GM19455 (cell line): ENCODE measurements at regions not wholly inside any gene's neighbourhood (a gene's known extent, or its start where the extent isn't known, plus 50 kb on each side); places are given as distances from the start of the nearest gene placed in this dataset.

Experiments used
- ATAC-seq: cut with Tn5 transposase; IDR thresholded peaks from one replicate; pipeline ENCODE4 v1.9.1; 2021; ENCODE audit not compliant: unreplicated experiment

DNA sequence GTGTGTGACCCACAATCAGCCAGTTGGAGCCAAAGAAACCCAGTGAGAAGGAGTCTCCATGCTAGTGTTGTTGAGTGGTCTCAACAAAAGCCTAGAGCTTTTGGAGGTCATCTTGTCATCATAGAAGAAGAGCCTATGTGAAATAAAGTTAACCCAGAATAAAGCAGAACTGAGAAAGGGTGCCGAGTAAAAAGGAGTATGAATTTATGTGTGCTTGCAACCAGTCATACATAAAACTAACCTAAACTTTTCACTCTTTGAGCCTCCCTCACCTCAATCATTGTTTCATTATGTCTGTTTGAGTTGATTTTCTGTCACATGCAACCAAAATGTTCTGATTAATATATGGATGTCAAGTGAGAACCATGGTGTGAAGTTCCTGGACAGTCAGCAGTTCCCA, 599.3 kb upstream of the ZEB2 start:
- no peak for ATAC-seq

DNA sequence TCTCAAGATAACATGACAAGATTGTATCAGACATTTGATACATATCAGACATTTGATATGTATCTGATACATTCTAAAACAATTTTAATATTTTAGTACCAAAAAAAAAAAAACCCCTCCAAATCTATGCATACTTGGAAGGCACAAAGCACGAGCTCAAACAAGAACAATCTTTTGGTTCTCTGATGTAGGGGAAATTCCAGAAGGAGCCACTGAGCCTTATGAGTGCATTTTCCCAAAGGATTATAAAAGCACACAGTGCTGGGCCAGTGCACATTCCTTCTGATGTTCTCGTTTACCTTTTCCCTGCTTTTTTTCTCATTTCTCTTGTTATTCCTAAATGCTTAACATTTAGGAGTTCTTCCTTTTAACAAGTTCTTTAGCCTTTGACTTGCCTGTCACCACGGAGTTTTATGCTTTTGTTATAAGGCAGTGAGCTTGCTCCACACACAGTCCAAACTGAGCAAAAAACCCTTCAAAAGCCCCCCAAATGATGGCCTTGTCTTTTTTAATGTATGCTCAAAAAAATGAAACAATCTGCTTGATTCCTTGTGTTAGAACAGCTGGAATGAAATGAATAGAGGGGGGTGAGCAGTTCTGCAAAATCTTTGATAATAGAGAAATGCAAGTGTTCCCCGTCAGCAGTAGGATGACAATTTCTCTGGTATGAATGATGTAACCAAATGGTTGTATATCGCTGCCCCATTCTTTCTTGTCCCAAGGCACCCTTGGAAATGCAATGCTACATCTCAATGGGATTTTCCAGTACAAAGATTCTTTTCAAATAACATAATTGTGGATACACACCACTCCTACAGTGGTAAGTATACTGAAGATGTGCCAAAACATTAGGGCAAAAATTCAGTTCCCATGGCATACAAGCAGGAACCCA, 597.2 kb upstream of the ZEB2 start:
- ATAC-seq: no peak

DNA sequence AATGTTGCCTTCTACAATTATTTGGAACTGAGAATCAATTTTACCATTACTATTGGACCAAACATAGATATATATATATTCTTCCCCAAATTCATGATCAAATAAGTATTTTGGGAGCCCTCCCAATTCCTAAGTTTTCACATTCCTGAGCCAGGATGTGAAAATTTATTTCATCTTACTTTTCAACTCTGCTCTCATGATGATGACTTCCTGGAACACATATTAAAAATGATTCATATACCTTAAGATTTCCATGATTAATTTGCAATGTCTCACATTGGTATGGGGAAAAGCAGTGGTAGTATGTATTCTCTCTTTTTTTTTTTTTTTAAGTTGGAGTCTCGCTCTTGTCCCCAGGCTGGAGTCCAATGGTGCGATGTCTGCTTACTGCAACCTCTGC, 596.1 kb upstream of the ZEB2 start:
- ATAC-seq: no peak

DNA sequence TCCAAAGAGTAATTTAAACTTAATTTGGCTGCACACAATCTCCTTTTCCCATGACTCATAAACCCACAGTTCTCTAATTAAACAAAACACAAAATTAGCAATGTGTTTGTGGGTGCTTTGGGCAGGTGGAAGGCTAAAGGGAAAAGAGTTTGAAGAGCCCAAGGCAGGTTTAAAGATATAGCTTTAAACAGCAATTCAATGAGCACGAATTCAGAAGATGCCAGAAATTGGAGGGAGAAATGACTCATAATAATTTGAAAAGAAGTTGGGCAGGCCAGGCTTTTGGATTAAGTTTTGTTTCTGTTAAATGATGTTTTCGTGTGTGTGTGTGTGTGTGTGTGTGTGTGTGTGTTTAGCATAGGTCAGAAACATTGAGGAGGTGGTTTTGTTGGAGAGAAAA, 594.8 kb upstream of the ZEB2 start:
- no peak for ATAC-seq

DNA sequence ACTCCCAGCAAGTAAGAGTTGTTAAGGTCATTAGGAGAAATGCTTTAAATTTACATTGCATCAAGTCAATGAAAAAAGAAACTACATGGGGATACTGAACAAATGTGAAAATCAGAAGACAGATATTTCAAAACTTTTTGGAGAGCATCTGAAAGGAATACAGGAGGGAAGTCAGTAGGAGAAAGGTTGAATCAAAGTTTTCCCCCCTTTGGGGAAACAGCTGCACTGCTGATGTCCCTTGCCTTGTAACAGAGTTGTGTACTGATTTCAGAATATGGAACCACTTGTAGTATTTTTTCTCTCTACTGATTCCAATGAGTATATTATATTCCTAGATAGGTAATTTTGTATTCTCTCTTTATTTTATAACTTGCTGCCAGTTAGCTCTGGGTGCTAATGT, 592.5 kb upstream of the ZEB2 start:
- no peak for ATAC-seq

DNA sequence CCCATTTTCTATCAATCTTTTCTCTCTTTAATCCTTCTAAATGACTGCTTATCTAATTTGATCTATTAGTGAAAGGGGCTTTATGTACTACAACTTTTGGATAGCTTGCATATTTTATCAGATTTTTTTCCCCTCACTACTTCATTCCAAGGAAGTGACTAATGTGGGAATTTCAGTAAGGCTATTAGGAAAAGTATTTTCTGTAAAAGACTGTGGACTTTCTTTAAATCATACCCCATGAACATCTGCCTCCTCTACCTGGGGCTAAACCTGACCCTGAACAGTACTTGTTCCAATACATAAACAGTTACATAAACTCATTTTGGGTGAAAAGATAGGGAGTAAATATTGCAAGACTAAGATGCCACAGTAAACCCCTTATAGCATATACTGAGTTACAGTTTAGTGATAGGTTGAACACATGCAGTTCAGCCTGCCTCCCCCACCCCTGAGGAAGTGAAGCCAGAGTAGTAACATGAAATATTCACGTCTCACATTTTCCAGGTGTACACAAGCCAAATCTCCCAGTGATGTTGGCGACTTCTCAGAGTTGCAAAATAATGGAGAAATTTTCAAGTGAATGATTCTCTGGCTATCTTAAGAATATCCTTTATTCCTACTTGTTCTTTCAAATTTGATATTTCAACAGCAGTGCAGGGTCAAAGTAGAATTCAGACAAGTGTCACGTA, 590.9 kb upstream of the ZEB2 start:
- ATAC-seq: no peak

DNA sequence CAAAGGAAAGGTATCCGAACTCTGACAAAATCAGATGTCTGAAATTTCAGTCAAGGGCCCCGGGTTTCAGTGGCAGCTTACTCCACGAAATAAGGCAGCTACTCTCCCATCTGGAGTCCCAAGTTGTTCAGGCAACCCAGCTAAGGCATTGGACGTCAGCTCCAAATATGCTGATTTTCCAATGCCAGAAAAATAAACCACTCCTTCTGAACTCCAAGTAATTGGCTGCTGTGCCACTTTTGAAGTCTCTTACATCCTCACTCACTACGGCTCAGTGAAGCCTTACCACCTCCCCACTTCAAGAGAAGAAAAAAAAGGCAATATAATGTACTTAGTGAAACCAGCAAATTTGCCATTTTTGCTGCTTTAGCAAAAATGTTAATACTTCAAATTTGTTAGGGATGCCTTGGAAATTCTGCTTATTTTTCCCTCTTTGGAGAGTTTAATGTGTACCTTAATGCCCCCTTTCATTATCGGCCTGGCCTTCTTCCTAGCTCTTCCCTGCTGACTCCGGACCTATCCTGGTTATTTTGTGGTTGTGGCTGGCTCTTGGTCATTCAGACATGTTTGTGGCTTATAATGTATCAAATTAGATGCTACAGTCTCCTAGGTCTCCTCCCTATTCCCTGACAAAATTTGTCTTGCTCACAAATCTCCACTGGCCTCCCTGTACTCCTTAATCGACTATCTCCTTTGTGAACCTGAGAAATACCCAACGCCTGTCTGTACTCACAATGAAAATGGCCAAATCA, 589.2 kb upstream of the ZEB2 start:
- ATAC-seq: no peak

GRCh38 chr2:145108361-145108778, 588.5 kb upstream of the ZEB2 start:
- no peak for ATAC-seq

- no peak for ATAC-seq
Measured at GRCh38 chr2:145106293-145106692, 586.4 kb upstream of the ZEB2 start.

DNA sequence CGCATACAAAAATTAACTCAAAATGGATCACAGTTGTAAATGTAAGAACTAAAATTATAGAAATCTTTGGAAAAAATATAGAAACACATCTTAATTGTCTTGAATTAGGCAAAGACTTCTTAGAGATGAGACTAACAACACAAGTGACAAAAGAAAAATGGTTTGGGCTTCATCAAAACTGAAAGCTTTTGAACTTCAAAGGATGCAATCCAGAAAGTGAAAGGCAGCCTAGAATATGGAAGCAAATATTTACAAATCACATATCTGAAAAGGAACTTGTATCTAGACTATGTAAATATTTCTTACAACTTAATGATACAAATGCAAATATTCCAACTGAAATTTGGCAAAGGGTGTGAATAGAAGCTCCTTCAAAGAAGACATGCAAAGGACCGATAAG, 582.8 kb upstream of the ZEB2 start:
- ATAC-seq: no peak

- no peak for ATAC-seq
Measured at GRCh38 chr2:145100301-145100700, 580.4 kb upstream of the ZEB2 start.

- ATAC-seq: no peak
Measured at GRCh38 chr2:145096582-145096981, 576.7 kb upstream of the ZEB2 start.

DNA sequence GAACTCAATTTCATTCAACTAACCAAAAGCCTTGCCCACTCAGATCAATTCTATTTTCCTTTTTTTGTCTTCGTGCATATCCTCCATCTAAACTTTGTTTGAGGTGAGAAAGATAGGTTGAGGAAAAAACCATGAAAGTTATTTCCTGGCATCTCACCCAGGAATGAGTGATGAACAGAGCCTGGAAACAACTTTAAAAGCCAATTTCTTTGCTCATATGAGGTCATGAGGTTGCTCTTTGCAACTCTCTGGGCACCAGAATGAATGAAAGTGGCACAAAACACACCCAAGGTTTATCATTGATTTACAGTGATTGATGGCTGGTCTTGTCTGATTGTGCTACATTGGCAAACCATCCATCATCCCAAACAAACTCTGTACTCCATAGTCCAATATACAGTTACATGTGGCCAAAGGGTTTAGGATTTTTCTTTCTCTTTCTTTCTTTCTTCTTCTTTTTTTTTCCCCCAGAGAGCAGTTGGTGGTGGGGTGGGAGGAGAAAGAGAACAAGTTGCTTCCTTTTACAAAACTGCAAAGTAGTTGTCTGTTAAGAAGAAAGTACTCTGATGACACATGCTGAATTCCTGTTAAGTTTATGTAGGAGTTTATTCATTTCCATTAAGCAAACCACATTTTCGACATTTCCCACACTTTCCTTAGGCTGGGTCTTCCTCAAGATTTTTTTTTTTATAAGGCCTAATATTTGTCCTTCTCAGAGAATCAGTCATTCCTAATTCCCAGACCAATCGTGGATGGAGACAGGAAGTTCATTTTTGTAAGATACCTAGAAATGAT, 575.9 kb upstream of the ZEB2 start:
- no peak for ATAC-seq

- no peak for ATAC-seq
Measured at GRCh38 chr2:145094370-145094769, 574.5 kb upstream of the ZEB2 start.

DNA sequence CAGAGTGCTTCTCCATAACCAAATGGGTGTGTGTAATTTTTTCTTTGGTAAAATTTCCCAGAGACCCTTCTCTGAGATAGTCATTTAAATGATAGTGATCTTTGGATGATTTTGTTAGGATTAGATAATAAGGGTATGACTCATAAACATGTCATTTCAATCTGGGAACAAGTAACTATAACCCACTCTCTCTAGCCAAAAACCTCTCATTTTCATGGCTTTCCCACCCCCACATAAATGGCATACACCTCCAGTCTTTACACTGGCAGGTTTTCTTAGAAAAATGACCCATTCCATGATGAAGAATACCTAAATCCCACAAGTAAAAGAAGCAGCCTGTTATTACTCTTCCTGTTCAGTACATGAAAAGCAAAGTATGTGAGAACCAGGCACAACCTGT, 572.0 kb upstream of the ZEB2 start:
- ATAC-seq: no peak

- ATAC-seq: no peak
Measured at GRCh38 chr2:145090841-145091761, 571.2 kb upstream of the ZEB2 start.

GRCh38 chr2:145088756-145089155, 568.8 kb upstream of the ZEB2 start:
- ATAC-seq: no peak

- no peak for ATAC-seq
Measured at GRCh38 chr2:145086910-145087309, 567.0 kb upstream of the ZEB2 start.

DNA sequence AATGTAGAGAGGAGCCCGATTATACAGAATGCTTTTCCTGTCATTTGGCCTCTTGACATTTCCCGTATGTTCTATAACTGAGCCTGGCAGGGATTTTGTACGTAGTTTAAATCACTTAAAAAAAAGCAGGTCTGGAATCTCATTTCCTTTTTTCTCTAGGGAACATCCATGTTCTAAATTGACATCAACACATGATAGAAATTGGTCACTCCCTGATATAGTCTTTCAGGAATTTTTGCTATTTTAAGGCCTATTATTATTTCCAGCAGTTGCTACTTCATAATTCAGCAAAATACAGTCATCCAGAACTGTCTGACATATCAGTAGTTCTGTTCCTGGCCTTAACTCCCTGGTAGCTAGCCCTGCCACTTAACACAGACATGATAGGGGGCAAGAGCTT, 565.7 kb upstream of the ZEB2 start:
- no peak for ATAC-seq

DNA sequence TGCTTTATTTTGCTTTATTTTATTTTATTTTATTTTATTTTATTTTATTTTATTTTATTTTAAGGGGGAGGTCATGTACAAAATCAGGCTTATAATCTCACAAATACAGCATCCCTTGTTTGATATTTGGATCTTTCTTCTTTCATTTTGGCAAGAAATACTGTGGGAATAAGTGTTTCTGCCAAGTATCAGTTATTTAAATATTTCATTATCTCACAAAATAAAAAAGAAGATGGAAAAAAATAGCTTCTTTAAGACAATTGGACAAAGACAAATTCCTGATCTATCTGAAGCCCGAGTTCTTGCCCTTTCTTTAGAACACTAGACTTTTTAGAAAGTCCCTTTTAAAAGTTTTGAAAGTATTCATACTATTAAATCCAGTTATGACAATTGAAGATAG, 560.5 kb upstream of the ZEB2 start:
- ATAC-seq: no peak
